ENCODE measurements at regions not wholly inside any gene's neighbourhood (a gene's known extent, or its start where the extent isn't known, plus 50 kb on each side); places are given as distances from the start of the nearest gene placed in this dataset.

- TF ChIP-seq CTCF (optimal IDR thresholded peaks at IDR 0.05 in 1 of 3, IDR thresholded peaks at IDR 0.05 in 1 of 3, conservative IDR thresholded peaks at IDR 0.05 in 1 of 3; ENCODE audit: extremely low read depth in 1 of 3, insufficient read depth in 2 of 3, low read length in 3 of 3) (no peak), EZH2 (IDR thresholded peaks at IDR 0.05; ENCODE audit: low read length) (no peak)
Measured at GRCh38 chr21:28110074-28110473, 882.6 kb downstream of the LTN1 start.
